GM21528 (cell line): ENCODE measurements at regions not wholly inside any gene's neighbourhood (a gene's known extent, or its start where the extent isn't known, plus 50 kb on each side); places are given as distances from the start of the nearest gene placed in this dataset.
"Not testable (repeated sequence)": the region's sequence is repeated elsewhere in the genome, so short reads cannot be mapped to it uniquely, and the experiment has no call there.

Experiments
- ATAC-seq: cut with Tn5 transposase; IDR thresholded peaks from one replicate; pipeline ENCODE4 v1.9.1; 2021; ENCODE audit warnings: mild to moderate bottlenecking, moderate library complexity; ENCODE audit not compliant: unreplicated experiment, low FRiP score

GRCh38 chr2:7510353-7510752 is 593.1 kb downstream of the RNF144A start:
- ATAC-seq: no peak

- ATAC-seq: no peak
Observed at GRCh38 chr2:7513834-7514233, 596.6 kb downstream of the RNF144A start.

GRCh38 chr2:7515327-7515726 is 598.1 kb downstream of the RNF144A start:
- no peak for ATAC-seq

- ATAC-seq: no peak
Observed at GRCh38 chr2:7516484-7517063, 599.4 kb downstream of the RNF144A start.

GRCh38 chr2:7517088-7517487 is 599.9 kb downstream of the RNF144A start:
- ATAC-seq: no peak

GRCh38 chr2:7517851-7518250 is 600.6 kb downstream of the RNF144A start:
- no peak for ATAC-seq

- no peak for ATAC-seq
Observed at GRCh38 chr2:7523481-7524120, 606.4 kb downstream of the RNF144A start.

GRCh38 chr2:7524195-7524594 is 607.0 kb downstream of the RNF144A start:
- no peak for ATAC-seq

GRCh38 chr2:7525746-7526145 is 608.5 kb downstream of the RNF144A start:
- no peak for ATAC-seq

GRCh38 chr2:7527165-7527722 is 610.0 kb downstream of the RNF144A start:
- no peak for ATAC-seq

- no peak for ATAC-seq
Observed at GRCh38 chr2:7530001-7530400, 612.8 kb downstream of the RNF144A start.

- no peak for ATAC-seq
Observed at GRCh38 chr2:7539077-7539476, 621.9 kb downstream of the RNF144A start.

GRCh38 chr2:7539760-7540159 is 622.5 kb downstream of the RNF144A start:
- no peak for ATAC-seq

GRCh38 chr2:7552825-7553570 is 635.8 kb downstream of the RNF144A start:
- ATAC-seq: no peak

GRCh38 chr2:7555260-7555659 is 638.0 kb downstream of the RNF144A start:
- ATAC-seq: no peak

- ATAC-seq: no peak
Observed at GRCh38 chr2:7557376-7557775, 640.2 kb downstream of the RNF144A start.

GRCh38 chr2:7559791-7560190 is 642.6 kb downstream of the RNF144A start:
- ATAC-seq: no peak

GRCh38 chr2:7566382-7566881 is 649.2 kb downstream of the RNF144A start:
- no peak for ATAC-seq

GRCh38 chr2:7567116-7567515 is 649.9 kb downstream of the RNF144A start:
- ATAC-seq: not testable (repeated sequence)

- no peak for ATAC-seq
Observed at GRCh38 chr2:7567646-7568045, 650.4 kb downstream of the RNF144A start.

- ATAC-seq: no peak
Observed at GRCh38 chr2:7570247-7570646, 653.0 kb downstream of the RNF144A start.
